ENCODE measurements at regions not wholly inside any gene's neighbourhood (a gene's known extent, or its start where the extent isn't known, plus 50 kb on each side); places are given as distances from the start of the nearest gene placed in this dataset.
"Not testable (repeated sequence)": the region's sequence is repeated elsewhere in the genome, so short reads cannot be mapped to it uniquely, and the experiment has no call there.

GRCh38 chr3:124043023-124043422 is 51.1 kb upstream of the ROPN1 start:
- DNase-seq, result no peak

- no peak for DNase-seq
These were observed 53.0 kb upstream of the ROPN1 start for GRCh38 chr3:124044956-124045355.

DNA sequence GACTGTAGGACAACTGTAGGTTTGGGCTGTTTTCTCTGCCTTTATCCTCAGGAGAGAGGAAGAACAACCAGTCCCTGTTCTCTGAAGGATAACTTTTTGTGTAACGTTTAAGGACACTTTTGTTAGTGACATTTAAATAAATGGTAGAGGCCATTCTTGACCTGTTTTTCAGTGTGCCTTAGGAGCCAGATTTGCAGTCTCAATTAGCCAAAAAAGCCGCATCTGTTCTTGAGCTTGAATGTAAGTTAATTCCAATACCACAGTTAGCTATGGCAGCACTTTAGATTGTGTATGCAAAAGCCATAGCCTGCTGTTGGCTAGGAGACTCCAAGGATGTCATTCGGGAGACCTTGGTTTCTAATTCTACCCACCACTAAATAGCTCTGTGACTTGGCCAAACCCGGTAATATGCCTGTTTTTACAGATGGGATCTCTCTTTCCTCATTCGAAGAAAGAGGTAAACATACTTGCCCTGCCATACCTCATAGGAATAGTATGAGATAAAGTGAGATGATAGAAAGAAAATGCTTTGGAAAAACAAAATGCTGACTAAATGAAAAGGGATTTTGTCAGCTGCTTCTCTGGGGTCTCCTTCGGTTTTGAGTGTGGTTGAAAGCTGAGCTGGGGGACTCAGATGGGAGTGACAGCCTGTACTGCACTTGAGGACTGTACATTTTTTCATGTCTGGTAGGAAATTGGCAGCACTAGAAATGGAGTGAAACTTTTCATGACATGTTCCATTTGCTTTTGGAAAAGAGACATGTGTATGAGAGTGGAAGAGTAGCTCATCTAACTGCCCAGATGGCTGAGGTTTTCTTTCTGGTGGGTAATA is 57.3 kb upstream of the ROPN1 start:
- DNase-seq, result no peak

DNA sequence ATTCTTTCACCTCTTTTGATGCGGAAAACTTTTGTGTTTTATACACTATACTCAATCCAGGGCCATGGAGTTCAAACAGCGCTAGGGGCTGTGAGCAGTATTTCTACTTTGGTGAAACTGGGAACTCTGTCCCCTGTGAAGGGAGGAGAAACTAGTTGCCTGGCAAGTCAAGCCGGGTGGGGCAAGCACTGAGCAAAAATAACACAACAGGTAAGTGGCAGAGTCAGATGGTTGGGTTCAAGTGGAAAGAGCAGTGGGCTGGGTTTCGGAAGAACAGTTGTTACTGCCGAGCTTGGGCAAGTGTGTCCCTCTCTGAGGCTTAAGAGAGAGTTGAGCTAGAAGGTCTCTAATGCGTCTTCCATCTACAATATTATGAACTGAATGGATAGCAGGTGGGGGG is 59.7 kb upstream of the ROPN1 start:
- no peak for DNase-seq

DNA sequence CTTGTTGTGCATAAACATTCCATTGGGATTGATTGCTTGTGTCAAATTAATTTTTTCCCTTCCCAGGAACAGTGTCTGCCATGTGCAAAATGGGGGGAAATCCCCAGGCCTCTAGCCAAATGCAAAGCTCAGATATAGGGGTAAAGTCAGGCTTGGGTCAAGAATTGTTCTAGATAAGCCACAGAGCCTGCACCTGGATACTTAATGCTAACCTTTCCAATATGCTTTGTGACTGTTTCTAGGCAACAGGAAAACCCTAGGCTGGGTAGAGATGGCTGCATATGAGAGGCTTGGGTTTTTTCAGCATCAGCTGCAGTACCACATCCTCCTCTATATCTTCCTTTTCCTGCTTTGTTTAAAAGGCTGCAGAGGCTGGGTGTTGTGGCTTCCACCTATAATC is 61.9 kb upstream of the ROPN1 start:
- no peak for DNase-seq

DNA sequence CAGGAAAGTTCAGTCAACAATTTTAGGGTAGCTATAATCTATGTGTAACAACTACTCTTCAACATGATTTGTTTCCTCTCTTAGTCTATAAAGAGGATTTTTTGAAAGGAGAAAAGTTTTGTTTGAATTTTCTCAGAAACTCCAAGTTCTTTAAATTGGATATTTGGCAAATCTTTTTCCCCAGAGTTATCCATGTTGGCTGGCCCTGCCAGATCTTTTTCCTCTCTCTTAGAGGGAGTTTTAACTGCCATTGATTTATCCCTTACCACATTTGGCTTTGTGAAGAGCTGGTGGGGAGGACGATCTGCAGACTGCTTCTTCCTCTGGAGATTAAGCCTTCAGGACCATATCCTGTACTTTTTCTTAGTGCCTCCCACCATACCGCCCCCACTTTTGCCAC is 64.9 kb upstream of the ROPN1 start:
- no peak for DNase-seq

- no peak for DNase-seq
These were observed 65.5 kb upstream of the ROPN1 start for GRCh38 chr3:124057420-124057819.

- peak; percentile 45 for DNase-seq
These were observed 67.7 kb upstream of the ROPN1 start for GRCh38 chr3:124059580-124059979.

DNA sequence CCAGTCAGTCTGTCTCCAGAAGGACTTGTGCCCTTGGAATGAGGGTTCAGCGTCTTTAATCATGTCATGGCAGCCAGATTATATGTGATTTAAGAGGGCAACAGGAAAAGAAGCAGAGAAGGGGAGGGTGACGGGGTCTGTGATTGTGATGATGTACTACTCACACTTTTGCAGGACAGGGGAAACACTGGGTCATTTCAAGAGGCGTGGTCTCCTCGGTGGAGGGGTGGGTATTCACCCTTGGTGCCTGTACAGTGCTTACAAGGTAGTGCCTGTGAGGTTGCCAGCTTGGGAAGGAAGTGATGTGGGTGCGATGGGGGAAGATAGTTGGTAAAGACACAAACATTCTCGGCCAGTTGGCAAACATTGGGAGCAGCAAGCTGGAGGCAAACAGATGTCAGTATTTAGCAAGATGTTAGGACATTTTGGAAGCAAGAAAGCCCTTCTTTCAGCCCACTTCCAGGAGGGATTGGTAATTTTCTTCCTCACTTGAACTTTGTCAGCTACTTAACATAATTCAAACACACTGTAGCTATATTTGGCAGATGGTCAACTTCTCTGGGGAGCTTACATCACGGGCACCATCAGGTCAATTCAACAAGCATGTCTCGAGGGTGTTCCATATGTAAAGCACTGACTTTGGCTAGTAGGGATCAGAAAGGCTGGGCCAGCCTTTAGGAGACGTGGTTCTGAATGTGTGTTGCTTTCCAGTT is 71.4 kb upstream of the ROPN1 start:
- DNase-seq, result peak; percentile 40

GRCh38 chr3:124064050-124064449 is 72.1 kb upstream of the ROPN1 start:
- no peak for DNase-seq

GRCh38 chr3:124066543-124066942 is 74.6 kb upstream of the ROPN1 start:
- not testable (repeated sequence) for DNase-seq

DNA sequence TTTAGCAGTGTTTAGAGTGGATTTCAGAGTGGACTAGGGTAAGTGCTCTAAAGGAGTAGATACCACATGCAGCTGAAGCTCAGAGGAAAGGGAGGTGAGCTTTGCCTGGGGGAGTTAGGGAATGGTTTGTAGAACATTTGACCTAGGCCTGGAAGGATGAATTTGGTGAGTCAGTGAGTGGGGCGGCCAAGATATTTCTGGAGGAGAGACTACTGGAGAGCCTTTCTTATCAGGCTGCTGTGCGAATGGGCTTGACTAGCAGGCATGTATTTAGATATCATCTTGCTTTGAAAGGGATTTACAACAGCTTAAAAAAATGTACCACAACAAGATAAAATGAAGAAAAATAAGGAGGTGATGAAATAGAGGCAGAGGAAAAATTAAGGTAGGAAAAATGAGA is 77.8 kb upstream of the ROPN1 start:
- DNase-seq, result not testable (repeated sequence)

DNA sequence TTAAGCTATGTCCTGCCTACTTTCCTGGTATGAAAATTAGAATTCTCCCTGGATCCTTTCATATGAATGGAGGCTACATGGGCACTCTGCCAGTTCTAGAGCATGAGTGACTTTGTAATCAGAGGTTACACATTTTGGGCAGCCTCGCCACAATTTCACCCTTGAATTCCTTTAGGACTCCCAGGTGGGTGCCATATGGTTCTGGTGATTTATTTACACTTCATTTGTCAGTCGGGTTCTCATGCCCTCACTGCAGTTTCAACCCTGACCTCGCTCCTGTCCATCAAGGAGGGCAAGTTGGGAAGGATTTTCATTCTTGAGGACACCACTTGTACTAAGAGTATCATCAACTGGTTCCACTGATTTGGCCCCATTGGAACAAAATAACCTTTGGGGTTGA is 83.2 kb upstream of the ROPN1 start:
- DNase-seq, result not testable (repeated sequence)

- no peak for DNase-seq
These were observed 83.8 kb upstream of the ROPN1 start for GRCh38 chr3:124075753-124076152.

DNA sequence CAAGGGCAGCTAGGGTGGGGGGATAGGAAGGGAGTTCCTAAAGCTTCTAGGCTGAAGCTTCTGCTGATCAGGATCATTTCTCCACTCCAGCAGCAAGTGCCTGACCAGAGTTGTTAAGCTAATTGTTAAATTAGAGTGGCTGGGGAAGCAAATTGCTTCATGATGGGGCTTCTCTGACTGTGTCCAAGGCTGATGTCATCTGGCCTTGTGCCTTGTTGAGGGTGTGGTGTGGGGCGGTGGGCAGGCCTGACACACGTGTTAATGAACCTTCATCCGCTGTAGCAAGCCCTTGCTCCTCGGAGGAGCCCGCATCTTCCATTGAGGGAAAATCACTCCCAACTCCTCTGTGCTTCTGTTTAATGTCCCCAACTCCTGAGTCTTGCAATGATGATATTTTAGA is 84.3 kb upstream of the ROPN1 start:
- DNase-seq, result no peak

DNA sequence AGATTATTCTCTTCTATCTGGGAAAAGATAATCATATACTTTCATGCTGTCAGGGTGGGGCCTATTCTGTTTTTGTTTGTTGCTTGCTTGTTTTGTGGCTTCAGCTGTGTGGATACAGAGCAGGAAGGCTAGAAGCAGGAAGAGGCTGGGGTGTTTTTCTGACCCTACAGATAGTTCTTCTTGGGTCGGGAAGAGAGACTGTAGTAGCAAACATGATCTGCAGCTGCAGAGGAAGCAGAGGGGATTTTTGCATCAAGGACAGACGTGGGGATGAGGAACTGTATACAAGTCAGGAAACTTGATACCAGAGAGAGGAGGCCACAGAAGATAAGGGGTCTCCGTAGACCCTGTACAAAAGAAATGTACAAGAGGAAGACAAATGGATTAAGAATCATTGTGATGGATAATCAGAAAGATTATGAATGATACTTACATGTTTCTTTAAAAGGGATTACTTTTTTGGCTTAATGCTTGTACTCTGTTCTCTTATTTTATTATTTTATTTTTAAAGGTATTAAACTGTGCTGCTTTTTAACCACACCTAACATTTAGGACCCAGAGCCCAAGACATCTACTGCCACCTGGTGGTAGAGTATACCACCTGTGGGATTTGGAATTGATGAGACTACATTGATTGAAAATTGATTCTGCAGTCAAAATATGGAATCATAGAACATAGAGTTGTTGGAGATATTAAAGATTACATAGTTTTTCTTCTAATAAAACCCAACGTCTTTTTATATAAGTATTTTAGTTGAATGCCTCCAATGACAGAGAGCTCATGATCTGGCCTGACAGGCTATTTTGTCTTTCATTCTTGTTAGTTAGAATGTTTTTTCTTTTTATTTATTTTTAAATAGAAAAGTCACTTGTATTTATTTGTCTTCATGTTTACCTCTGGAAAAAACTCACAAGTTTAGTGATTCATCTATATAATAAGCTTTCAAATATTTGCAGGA is 87.3 kb upstream of the ROPN1 start:
- DNase-seq, result peak; percentile 42

- DNase-seq, result no peak
These were observed 88.0 kb upstream of the ROPN1 start for GRCh38 chr3:124079912-124080276.

DNA sequence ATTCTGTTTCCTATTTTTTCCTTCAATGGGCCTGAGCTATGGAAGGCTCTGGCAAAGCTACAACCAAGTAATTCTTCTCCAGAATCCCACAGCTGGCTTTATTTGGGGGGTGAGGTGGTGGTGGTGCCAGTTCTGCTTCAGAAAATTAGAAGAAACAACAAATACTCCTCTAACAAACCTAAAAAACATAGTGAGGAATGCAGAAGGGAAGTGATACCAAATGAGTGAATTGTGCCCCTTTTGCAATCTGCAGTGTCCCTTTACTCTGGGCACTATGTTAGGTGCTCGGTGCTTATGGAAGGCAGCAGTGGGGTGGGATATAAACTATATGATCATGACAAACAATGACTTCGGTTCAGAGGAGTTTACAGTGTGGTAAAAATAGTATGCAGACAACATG is 90.4 kb upstream of the ROPN1 start:
- DNase-seq, result no peak

DNA sequence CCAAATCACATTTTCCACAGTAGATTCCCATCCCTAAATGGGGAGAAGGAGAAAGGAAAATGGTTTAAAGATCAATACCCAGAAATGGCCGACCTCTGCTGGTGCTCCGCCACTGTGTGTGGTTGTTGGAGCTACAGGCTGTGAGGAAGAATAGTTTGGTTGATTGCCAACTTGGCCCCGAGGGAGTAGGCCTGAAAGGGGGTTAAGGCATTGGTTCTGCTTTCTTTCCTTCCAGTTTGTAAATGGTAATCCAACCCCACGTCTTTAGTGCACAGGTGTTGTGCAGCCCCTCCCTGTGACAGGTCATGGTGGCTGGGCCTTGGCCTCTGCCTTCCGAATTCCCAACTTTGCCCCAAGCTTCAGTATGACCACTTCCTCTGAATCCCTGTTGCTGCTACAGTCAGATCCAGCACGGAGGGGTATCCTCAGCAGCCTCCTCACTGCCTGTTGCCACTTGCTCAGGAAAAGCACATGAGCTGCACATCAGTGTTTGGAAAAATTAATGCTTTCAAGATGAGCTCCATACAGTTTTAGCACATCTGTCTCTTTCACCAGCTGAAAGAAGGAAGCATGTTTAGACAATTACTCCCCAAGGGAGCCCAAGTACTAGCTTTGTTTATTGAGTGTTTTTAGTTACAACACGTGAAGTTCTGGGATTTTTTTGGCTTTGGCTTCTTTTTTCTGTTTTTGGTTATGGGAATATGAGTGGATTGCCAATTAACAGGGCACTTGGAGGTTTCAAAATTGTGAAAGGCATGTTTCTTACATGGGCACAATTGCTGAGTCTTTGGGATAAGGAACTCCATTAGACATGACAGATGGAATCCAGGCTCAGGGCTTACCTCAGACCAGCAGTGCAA is 92.3 kb upstream of the ROPN1 start:
- peak; percentile 32 for DNase-seq

- no peak for DNase-seq
These were observed 96.9 kb upstream of the ROPN1 start for GRCh38 chr3:124088801-124089200.

- DNase-seq, result peak; percentile 36
These were observed 97.3 kb upstream of the ROPN1 start for GRCh38 chr3:124089214-124089613.

- DNase-seq, result no peak
These were observed 99.8 kb upstream of the ROPN1 start for GRCh38 chr3:124091716-124092115.
